NCI-H2227 (cell line): ENCODE measurements at regions not wholly inside any gene's neighbourhood (a gene's known extent, or its start where the extent isn't known, plus 50 kb on each side); places are given as distances from the start of the nearest gene placed in this dataset.
A peak's percentile ranks its signal among the peaks of the same experiment; 100 is the strongest.
"Not testable (repeated sequence)": the region's sequence is repeated elsewhere in the genome, so short reads cannot be mapped to it uniquely, and the experiment has no call there.

Source experiments
- DNase-seq: peaks from one replicate; lab custom pipeline; 2025; ENCODE audit not compliant: unreplicated experiment; lab: John Stamatoyannopoulos, UW

DNA sequence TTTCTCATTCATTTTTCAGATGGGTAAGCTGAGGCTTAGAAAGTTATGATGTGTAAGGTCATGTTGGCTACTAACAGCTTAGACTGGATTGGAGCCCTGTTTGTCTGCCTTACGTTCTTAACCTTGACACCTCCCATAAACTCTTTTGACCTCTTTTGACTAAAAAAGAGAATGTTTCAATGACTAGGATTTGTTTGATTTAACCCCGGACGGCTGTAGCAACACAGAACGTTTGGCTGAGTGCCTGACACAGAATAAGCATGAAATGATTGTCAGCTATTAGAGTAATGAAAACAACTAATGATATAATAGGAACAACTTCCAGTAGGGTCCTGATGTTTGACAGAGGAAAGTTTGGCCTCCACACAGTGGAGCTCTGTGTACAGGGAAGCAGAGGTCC is 83.3 kb upstream of the PDZD8 start:
- no peak for DNase-seq

DNA sequence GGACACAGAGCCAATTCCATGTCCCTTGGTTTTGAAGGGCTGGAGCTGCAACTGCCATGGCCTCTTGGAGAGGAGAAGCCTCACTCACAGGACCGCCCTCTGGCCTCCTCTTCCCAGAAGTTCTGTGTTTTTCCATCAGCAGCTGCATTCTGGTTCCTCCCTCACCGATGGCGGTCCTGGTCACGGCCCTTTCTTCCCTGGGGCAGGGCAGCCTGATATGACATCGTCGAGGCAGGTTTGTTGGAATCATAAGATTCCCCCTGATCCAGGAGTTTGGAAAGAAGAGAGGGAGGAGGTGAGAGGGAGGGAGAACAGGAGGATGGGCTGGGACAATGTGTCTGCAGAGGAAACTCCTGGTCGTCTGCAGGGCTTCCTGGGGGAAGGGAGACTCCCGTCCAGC is 82.7 kb upstream of the PDZD8 start:
- no peak for DNase-seq

DNA sequence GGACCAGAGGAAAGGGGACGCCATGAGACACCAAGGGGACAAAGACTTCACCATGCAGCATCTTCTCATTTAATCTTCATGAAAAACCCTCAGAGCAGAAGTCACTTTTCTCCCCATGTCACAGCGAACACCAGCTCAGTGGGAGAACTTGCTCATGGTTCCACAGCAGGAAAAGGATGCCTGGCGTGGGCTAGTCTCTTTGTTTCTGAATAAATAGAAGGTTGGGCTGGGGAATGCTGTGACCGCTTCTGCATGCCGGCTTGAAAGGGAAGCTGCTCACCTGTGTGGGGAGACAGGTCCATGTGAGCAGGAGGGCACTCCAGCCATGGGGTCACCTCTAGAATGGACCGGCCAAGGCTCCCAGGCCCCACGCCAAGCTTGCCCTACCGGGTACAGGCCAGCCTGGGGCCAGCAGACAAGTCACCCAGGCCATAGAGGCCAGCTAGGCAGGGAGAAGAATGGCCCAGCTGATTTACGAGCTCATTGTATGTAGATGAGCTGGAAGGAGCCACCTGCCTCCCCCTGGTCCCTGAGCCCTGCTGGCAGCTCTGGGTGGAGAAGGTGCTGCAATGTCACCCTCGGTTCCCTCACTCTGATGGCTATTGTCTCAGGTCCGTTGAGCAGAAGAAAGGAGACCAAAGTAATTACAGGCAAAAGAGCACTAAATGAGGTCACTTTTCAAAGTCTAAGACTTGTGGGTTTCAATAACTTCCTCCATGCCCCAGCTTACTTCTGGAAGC is 82.0 kb upstream of the PDZD8 start:
- DNase-seq, result no peak

DNA sequence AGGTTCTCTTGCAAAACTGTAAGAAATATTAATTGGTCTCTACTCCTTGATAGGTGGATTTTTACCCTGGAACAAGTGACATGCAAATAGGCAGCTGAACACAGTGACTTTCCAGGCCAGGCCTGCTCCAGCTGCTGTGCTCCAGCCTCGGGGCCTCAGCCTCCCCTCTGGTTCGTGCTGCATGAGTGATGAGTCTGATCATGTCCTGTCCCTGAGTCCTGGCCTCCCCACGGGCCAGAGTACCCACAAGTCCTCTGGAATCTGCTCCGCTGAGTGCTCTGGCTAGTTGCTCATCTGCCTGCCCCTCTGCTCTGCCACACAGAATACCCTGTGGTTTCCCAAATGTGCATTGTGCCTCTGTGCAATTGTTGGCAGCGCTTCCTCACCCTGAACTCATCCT is 80.1 kb upstream of the PDZD8 start:
- DNase-seq, result no peak

DNA sequence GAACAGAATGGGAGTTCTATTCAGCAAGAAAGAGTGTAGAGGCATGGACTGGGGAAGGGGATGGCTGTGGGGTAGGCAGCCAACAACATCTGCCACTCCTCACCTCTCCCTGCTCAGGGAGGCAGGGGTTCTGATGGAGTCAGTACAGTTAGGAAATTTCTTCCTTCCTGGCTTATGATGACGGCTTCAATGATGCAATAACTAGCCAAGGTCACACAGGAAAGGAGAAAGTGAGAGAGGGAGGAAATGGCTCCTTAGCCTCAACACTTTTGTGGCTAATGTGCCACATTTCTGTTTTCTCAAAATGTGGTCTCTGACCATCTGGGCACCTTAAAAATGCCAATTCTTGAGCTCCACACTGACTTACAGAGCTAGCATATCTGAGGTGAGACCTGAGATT is 79.3 kb upstream of the PDZD8 start:
- DNase-seq, result no peak

DNA sequence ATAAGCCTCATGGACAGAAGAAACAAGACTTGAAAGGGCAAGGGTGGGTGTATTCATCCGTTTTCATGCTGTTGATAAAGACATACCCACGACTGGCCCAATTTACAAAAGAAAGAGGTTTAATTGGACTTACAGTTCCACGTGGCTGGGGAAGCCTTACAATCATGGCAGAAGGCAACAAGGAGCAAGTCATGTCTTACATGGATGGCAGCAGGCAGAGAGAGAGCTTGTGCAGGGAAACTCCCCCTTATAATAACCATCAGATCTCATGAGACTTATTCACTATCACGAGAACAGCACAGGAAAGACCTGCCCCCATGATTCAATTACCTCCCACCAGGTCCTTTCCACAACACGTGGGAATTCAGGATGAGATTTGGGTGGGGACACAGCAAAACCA is 78.2 kb upstream of the PDZD8 start:
- not testable (repeated sequence) for DNase-seq

DNA sequence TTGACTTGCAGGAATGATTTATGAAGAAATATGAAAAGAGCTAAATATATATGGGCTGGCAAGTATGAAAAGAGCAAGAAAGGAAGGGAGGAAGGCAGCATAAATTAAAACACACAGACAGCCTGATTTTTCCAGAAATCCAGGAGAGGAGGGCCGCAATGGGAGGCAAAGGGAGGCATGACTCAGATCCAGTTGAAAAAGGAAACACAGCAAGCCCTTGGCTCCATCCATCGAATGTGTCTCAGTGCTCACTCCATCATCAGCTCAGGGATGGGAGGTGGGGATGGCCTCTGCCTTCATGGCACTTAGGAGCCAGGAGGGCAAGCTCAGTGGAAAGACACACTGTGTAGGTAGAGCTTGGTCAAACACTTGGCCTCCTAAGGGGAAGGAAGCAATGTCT is 75.7 kb upstream of the PDZD8 start:
- no peak for DNase-seq

DNA sequence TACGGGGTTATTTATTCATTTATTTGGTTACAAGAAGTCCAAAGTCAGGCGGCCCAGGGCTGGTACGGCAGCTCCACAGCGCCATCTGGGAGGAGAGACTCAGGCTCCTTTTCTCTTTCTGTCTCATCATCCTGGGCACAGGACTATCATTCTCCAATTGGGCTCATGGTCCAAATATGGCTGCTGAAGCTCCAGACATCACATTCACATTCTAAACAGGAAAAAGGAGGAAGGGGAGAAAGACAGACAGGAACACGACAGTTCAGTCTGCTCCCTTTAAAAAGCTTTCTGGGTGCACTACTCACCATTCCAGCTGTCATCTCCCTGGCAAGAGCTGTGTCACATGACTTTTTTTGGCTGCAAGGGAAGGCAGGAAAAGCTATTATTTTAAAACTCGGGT is 74.4 kb upstream of the PDZD8 start:
- no peak for DNase-seq

DNA sequence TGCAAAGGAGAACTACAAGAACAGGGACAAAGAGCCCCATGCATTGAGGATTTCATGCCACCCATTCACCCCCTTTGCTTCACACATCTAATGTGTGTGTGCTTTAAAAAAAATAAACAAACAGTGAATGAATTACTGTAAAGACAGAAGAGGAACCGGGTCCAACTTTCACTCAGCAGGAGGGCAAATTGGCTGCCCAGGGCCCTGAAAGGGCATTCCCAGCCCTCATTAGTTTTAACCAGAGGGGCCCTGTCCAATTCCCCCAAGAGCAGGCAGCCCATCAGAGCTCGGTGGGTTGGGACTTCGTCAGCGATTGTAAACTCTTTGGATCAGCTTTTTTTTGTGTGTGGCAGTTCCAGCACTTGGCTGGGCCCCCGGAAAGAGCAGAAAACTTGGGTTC is 73.6 kb upstream of the PDZD8 start:
- no peak for DNase-seq

DNA sequence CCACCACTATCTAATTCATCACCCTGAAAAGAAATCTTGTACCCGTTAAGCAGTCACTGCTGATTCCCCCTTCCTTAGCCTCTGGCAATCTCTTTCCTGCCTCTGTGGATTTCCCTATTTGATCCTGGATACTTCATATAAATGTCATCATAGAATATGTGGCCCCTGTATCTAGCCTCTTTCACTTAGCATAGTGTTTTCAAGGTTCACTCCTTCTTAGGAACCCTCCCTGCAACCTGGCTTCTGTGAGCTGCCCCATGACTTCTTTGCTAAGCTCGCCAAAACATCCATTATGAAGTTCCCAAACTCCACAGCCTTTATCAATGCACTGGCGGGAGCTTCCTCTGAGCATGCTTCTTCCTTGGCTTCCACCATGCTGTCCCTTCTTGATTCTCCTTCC is 70.8 kb upstream of the PDZD8 start:
- no peak for DNase-seq

DNA sequence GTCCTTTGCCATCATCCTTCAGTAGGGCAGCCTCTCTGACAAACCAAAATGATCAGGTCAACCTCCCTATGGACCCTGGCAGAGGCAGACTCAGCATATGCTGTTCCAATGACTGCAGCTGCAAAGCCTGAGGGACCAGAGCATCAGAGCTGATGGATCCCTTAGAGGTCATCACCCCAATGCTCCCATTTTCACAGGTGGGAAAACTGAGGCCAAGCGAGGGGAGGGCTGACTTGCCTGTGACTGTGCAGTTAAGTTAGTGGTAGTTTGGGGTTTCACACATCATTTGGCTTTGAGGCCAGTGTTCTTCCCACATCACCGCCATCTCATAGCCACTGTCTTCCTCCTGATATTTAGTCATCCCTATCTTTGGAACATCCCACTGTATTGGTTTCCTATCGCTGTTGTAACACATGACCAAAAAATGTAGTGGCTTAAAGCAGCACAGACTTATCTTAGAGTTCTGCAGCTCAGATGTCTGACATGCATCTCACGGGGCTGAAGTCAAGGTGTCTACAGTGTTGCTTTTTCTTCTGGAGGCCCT is 69.3 kb upstream of the PDZD8 start:
- DNase-seq, result no peak

DNA sequence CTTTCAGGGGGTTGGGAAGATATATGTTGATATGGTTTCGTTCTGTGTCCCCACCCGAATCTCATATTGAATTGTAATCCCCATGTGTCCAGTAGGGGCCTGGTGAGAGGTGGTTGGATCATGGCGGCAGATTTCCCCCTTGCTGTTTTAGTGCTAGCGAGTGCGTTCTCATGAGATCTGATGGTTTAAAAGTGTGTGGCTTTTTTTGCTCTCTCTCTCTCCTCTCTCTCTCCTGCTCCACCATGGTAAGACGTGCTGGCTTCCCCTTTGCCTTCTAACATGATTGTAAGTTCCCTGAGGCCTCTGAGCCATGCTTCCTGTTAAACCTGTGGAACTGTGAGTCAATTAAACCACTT is 68.4 kb upstream of the PDZD8 start:
- DNase-seq, result no peak

DNA sequence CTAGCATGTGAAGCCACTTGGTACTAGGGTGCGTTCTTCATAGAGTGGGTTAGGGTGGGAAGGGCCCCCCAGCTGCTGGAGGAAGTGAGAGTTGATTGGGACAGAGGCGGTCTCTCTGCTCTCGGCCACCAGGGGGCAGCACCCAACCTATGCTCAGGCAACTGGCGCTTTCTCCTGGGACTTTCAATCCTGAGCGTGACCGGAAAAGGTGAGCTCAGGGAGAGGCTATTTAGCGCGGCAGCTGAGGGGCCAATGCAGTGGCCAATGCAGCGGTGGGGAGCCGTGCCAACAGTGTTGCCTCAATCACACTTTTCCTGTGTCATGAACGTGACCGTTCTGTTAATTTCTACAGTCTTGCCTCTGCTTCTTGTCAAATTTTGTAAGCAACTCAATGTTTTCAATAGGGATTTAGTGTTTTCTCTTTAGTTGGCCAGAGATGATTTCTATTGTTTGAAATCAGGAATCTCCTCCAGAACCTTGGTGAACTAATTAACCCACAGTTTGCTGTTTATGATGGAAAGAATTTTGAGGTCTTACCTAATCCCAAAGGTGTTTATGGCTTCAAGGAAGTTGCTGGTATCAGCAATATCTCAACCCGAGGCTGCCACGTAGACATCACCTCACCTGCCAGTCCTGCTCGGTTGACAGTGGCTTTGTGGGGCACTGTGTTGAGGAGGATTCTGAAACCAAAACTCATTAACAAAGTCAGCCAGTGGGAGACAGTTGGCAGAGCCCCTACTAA is 67.9 kb upstream of the PDZD8 start:
- DNase-seq, result peak; percentile 24

DNA sequence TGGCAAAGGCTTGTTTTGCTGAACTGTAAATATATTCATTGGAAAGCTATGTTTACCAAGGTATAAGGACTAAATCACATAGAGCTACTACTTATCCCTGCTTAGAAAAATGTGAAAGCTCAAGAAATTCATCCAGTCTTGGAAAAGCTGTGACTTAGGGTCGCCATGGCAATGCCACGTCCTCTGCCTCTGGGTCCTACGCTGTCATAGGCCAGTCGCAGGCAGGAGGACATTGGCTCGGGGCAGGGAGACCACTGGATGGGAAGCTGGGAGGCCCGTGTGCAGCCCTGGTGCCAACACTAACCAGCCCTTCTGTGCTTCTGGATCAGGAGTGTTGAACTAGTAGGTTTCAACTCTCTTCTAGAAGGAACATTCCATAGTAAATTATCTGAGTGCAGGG is 67.3 kb upstream of the PDZD8 start:
- no peak for DNase-seq

DNA sequence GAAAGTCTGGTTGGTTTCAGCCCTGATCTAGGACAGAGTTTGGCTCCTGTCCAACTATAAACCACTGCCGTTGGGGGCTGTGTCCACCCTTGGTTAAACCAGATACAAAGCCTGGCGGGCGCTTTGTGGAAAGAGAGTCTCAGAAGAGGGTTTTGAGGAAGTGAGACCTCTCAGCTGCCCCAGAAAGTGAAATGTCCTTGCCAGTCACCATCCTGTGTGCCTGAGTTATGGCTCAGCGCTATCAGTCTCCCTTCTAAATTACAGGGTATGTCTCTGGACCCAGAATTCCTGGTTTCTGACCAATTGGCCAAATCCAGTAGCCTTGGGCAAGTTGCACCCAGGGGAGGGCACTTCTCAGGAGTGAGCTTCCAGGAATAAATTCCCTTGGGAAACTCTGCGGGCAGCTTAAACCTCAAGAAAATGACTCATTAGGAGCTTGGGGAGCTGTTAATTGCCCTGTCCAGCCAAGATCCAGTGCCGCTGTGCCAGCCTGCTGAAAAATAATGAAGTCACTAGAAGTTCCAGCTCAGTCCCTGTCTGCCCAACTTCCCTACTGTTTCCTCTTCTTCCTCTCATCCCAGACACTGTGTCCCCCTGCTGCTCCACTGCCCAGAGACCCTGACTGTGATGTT is 66.7 kb upstream of the PDZD8 start:
- DNase-seq, result no peak

DNA sequence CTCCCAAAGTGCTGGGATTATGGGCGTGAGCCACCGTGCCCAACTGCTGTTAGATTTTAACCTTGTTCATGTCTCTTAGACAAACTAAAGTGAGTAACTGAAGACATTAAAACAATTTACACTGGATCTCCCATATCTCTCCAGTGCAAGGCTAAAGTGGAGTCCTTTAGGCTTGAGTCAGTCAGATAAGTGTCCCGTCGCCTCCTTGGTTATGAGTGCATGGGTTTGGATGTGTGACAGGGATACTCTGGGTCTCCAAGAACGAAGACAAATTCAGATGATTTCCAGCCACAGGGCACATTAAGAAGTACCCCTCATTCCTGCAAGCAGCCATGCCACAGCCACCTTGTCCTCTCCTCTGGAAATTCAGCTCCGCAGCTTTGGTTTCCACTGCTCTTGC is 66.1 kb upstream of the PDZD8 start:
- no peak for DNase-seq

DNA sequence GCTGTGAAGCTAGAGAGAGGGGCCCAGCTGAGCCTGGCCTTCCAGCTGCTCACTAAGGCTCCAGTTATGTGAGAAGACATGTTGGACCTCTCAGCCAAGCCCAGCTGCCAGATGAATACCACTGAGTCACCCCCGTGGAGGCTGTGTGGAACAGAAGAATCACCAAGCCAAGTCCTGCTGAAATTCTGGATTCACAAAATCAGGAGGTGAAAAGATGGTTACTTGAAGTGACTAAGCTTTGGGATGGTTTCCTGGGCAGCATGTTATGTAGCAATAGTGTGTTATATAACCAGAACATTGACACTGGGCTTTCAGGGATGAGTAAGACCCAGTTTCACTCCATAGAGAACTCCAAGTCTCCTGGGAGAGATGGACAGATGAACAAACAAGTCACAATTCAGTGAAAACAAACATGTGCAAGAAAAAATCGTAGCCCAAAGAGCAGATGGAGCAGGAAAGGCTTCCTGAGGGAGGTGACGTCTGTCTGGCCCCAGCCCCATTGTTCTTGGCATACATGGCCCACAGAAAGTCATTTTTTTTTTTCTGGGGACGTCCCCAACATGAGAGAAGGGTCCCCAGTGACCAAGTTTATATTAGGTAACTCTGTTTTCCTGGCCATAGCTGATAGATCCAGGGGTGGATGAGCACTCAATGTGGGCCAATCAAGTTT is 64.1 kb upstream of the PDZD8 start:
- DNase-seq, result no peak

DNA sequence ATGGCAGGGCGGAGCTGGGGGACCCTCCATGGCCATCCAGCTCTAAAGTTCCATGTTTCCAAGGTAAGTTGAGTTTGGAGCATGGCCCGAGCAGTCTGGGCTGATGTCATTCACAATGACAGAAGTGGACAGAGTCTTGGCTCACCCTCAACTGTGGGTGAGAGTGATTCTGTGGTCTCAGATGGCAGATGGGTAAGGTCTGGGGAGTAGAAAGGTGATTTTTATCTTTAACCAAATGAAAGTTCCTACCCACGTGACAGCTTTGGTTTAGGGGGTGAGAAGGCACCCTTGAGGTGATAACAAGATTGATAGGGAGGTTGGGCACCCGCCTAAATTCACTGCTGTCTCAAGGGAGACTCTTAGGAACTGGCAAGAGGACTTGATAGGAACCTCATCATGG is 57.6 kb upstream of the PDZD8 start:
- DNase-seq, result no peak

DNA sequence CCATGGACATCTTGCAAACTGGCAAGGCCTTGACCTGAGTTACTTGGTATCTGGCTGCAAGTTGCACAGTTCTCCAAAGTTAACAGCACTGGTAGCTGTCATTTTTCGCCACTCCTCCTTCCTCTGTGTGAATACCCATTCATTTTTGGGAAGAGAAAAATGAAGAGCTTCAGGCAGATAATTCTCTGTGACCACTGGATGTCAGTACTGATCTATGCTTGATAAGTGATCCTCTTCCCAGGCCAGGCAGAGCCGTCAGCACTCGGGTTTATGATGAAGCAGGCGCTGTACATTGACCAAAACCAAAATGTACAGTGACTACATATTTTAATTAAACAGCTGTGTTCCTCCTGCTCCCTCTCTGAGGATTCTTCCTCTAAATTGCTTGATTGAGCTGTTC is 55.9 kb upstream of the PDZD8 start:
- DNase-seq, result no peak

DNA sequence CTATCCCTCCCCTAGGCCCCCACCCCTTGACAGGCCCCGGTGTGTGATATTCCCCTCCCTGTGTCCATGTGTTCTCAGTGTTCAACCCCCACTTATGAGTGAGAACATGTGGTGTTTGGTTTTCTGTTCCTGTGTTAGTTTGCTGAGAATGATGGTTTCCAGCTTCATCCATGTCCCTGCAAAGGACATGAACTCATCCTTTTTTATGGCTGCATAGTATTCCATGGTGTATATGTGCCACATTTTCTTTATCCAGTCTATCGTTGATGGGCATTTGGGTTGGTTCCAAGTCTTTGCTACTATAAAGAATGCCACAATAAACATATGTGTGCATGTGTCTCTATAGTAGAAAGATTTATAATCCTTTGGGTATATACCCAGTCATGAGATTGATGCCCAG is 55.3 kb upstream of the PDZD8 start:
- DNase-seq, result not testable (repeated sequence)

DNA sequence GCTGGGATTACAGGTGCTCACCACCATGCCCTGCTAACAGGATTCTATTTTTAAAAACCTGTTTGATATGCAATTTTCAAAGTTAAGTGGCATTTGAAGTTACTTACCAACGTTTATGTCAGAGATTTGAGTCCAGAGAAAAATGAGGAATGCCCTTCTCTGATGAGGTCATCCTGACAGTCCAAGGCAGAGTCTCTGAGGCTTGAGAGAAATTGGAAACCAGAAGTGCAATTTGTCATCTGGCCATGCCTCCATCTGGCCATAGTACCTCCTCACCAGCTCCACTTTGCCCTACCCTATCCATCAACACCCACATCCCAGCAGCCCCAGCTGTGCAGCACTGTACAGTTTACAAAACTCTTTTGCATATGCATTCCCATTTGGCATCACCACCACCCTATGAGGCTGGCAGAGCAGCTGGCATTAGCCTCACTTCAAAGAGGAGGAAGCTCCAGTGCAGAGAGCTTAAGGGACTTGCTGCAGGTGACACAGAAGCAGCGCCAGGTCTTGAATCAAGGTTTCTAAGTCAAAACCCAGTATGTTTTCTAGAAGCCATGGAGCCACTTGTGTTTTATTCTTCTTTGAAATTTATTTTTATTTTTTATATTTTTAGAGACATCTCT is 54.5 kb upstream of the PDZD8 start:
- DNase-seq, result no peak
